H9 (cell line): ENCODE measurements at regions not wholly inside any gene's neighbourhood (a gene's known extent, or its start where the extent isn't known, plus 50 kb on each side); places are given as distances from the start of the nearest gene placed in this dataset.

ENCODE experiments used
- DNase-seq: peaks from one replicate; pipeline ENCODE4 v3.0.0-alpha.2; 2017
- H2AFZ ChIP-seq: one replicate; pipeline ENCODE4 v1.6.1; 2013; ENCODE audit warnings: mild to moderate bottlenecking, low read length, control low read depth, moderate library complexity
- H2AK5ac ChIP-seq: 2 replicates; pipeline ENCODE4 v1.6.1; 2013; ENCODE audit warnings: low read length, control low read depth, mixed read lengths; ENCODE audit not compliant: insufficient read length
- H2BK120ac ChIP-seq: one replicate; pipeline ENCODE4 v1.6.1; 2013; ENCODE audit warnings: low read depth, mild to moderate bottlenecking, low read length, control low read depth, inconsistent platforms; ENCODE audit not compliant: poor library complexity, severe bottlenecking
- H2BK12ac ChIP-seq: 2 replicates; pipeline ENCODE4 v1.6.1; 2013; ENCODE audit warnings: low read length, control low read depth, mixed read lengths, low read depth; ENCODE audit not compliant: insufficient read length
- H2BK15ac ChIP-seq: 2 replicates; pipeline ENCODE4 v1.6.1; 2013; ENCODE audit warnings: low read depth, low read length, control low read depth
- H2BK20ac ChIP-seq: one replicate; pipeline ENCODE4 v1.6.1; 2013; ENCODE audit warnings: low read depth, mild to moderate bottlenecking, low read length, control low read depth, inconsistent platforms; ENCODE audit not compliant: poor library complexity, severe bottlenecking
- H2BK5ac ChIP-seq: 2 replicates; pipeline ENCODE4 v1.6.1; 2013; ENCODE audit warnings: low read length, control low read depth, mixed read lengths; ENCODE audit not compliant: insufficient read length
- H3K14ac ChIP-seq: 2 replicates; pipeline ENCODE4 v1.6.1; 2013; ENCODE audit warnings: low read length, control low read depth; ENCODE audit not compliant: insufficient read depth
- H3K18ac ChIP-seq: 2 replicates; pipeline ENCODE4 v1.6.1; 2013; ENCODE audit warnings: low read depth, mild to moderate bottlenecking, mixed read lengths, low read length, control low read depth; ENCODE audit not compliant: insufficient read length
- H3K23ac ChIP-seq: 2 replicates; pipeline ENCODE4 v1.6.1; 2013; ENCODE audit warnings: low read length, control low read depth, mixed read lengths, low read depth; ENCODE audit not compliant: insufficient read length
- H3K23me2 ChIP-seq: 2 replicates; pipeline ENCODE4 v1.6.1; 2013; ENCODE audit warnings: low read depth, mild to moderate bottlenecking, mixed read lengths, low read length, control low read depth; ENCODE audit not compliant: insufficient read length, poor library complexity, severe bottlenecking
- H3K27ac ChIP-seq: 2 replicates; pipeline ENCODE4 v1.5.1; 2013; ENCODE audit warnings: low read length, control low read depth, mixed read lengths, low read depth; ENCODE audit not compliant: insufficient read length
- H3K27me3 ChIP-seq: 2 replicates; pipeline ENCODE4 v1.6.1; 2013; ENCODE audit warnings: low read length, control low read depth, inconsistent platforms; ENCODE audit not compliant: insufficient read depth
- H3K4ac ChIP-seq: 2 replicates; pipeline ENCODE4 v1.6.1; 2013; ENCODE audit warnings: low read depth, mild to moderate bottlenecking, control low read depth, inconsistent platforms, low read length, moderate library complexity
- H3K4me1 ChIP-seq: 2 replicates; pipeline ENCODE4 v1.6.1; 2013; ENCODE audit warnings: low read length, control low read depth, inconsistent platforms; ENCODE audit not compliant: insufficient read depth
- H3K4me2 ChIP-seq: 2 replicates; pipeline ENCODE4 v1.6.1; 2013; ENCODE audit warnings: low read length, control low read depth, mixed read lengths; ENCODE audit not compliant: insufficient read length, insufficient read depth
- H3K56ac ChIP-seq: 2 replicates; pipeline ENCODE4 v1.6.1; 2013; ENCODE audit warnings: low read depth, mild to moderate bottlenecking, mixed read lengths, low read length, control low read depth; ENCODE audit not compliant: insufficient read length
- H3K79me1 ChIP-seq: 2 replicates; pipeline ENCODE4 v1.6.1; 2013; ENCODE audit warnings: low read depth, mild to moderate bottlenecking, moderate library complexity, low read length, control low read depth, inconsistent platforms; ENCODE audit not compliant: insufficient read depth, poor library complexity, severe bottlenecking
- H3K79me2 ChIP-seq: 2 replicates; pipeline ENCODE4 v1.6.1; 2013; ENCODE audit warnings: low read length, control low read depth, inconsistent platforms; ENCODE audit not compliant: insufficient read depth
- H3K9ac ChIP-seq: 2 replicates; pipeline ENCODE4 v1.6.1; 2013; ENCODE audit warnings: low read length, control low read depth, mixed read lengths; ENCODE audit not compliant: insufficient read length; ENCODE audit errors: extremely low read depth
- H3K9me3 ChIP-seq: one replicate; pipeline ENCODE4 v1.6.1; 2013; ENCODE audit warnings: low read depth, low read length, inconsistent platforms; ENCODE audit not compliant: control insufficient read depth
- H3T11ph ChIP-seq: one replicate; pipeline ENCODE4 v1.6.1; 2013; ENCODE audit warnings: mild to moderate bottlenecking, low read length, control low read depth, inconsistent platforms
- H4K20me1 ChIP-seq: one replicate; pipeline ENCODE4 v1.6.1; 2013; ENCODE audit not compliant: control insufficient read depth, insufficient read length, insufficient read depth
- H4K5ac ChIP-seq: 2 replicates; pipeline ENCODE4 v1.6.1; 2013; ENCODE audit warnings: low read depth, mild to moderate bottlenecking, mixed read lengths, low read length, control low read depth; ENCODE audit not compliant: insufficient read length
- H4K8ac ChIP-seq: replicated peaks from 2 replicates; pipeline ENCODE4 v1.6.1; 2013; ENCODE audit warnings: low read length, control low read depth, mixed read lengths, low read depth; ENCODE audit not compliant: insufficient read length
- H4K91ac ChIP-seq: 2 replicates; pipeline ENCODE4 v1.6.1; 2013; ENCODE audit warnings: low read depth, mild to moderate bottlenecking, moderate library complexity, mixed read lengths, low read length, control low read depth; ENCODE audit not compliant: insufficient read length
- H3K27ac Mint-ChIP-seq, 3 experiments: 2 replicates in 2 of 3; 3 replicates in 1 of 3; pipeline ENCODE4 v1.8.0; 2020 to 2021; ENCODE audit warnings: mixed read lengths in 3 of 3, mild to moderate bottlenecking in 1 of 3, moderate library complexity in 1 of 3
- H3K27me3 Mint-ChIP-seq: 2 replicates; pipeline ENCODE4 v1.8.0; 2021; ENCODE audit warnings: low read depth, mild to moderate bottlenecking, moderate library complexity, mixed read lengths
- H3K36me3 Mint-ChIP-seq, 3 experiments: 2 replicates in 2 of 3; 3 replicates in 1 of 3; pipeline ENCODE4 v1.8.0; 2020 to 2021; ENCODE audit warnings: low read depth in 3 of 3, mixed read lengths in 3 of 3; ENCODE audit not compliant: insufficient read depth in 1 of 3
- H3K4me1 Mint-ChIP-seq, 2 experiments: 2 replicates each; pipeline ENCODE4 v1.8.0; 2020; ENCODE audit warnings: mixed read lengths in 2 of 2
- H3K4me3 Mint-ChIP-seq, 2 experiments: 2 replicates in 1 of 2; 3 replicates in 1 of 2; pipeline ENCODE4 v1.8.0; 2020 to 2021; ENCODE audit warnings: mild to moderate bottlenecking in 2 of 2, mixed read lengths in 2 of 2, moderate library complexity in 1 of 2
- H3K9me3 Mint-ChIP-seq, 2 experiments: 2 replicates in 1 of 2; 3 replicates in 1 of 2; pipeline ENCODE4 v1.8.0; 2020; ENCODE audit warnings: mild to moderate bottlenecking in 2 of 2, mixed read lengths in 2 of 2, moderate library complexity in 1 of 2
- WGBS: extraction: QIAGEN DNeasy Blood & Tissue Kit; methylation state at CpG from one replicate; pipeline ENCODE4 v1.1.7; 2013; ENCODE audit warnings: missing lambda C conversion rate, low lambda C conversion rate, mixed read lengths; ENCODE audit not compliant: insufficient read length; ENCODE audit errors: extremely low coverage; 5-methylcytosine and 5-hydroxymethylcytosine counted together
- TF ChIP-seq, protein P1 (sequence below): fragments of 200-600 bp; sonication (generic); conservative IDR thresholded peaks from 3 replicates; pipeline ENCODE4 v1.8.0; 2021; ENCODE audit warnings: antibody characterized with exemption, mild to moderate bottlenecking

DNA sequence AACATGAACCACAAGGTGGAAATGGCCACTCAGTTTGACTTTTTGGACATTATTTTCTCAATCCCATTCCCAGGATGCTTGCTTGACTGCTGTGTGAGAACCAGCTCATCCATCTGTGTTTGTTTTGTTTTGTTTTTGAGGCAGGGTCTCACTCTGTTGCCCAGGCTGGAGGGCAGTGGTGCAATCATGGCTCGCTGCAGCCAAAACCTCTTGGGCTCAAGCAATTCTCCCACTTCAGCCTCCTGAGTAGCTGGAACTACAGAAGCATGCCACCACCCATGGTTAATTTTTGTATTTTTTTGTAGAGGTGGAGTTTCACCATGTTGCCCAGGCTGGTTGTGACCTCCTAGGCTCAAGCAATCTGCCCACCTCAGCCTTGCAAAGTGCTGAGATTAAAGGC, 166.0 kb upstream of the CDH4 start:
- H2AFZ ChIP-seq, result no peak overlapping the region
- H2BK20ac ChIP-seq, result no peak overlapping the region
- H3T11ph ChIP-seq, result no peak overlapping the region
- H2AK5ac ChIP-seq, result no peak overlapping the region
- peaks cover 82% of the 10 kb centered on the region for H3K27me3 Mint-ChIP-seq
- H3K4me1 ChIP-seq, result no peaks in the 10 kb centered on the region
- H3K79me1 ChIP-seq, result no peaks in the 10 kb centered on the region
- H4K91ac ChIP-seq, result no peak overlapping the region
- no peaks in the 10 kb centered on the region for H3K79me2 ChIP-seq
- H3K18ac ChIP-seq, result no peak overlapping the region
- no peak overlapping the region for H3K9ac ChIP-seq
- WGBS, result no CpG with 5 or more reads among the region's 1 CpG
- DNase-seq, result no peak
- no peaks in the 10 kb centered on the region for H4K20me1 ChIP-seq
- no peak overlapping the region for H3K4me2 ChIP-seq
- H4K8ac ChIP-seq, result no peak overlapping the region
- H3K9me3 ChIP-seq, result no peaks in the 10 kb centered on the region
- H3K9me3 Mint-ChIP-seq, result peaks cover 6 to 12% of the 10 kb centered on the region in 2 experiments; a peak in 4 of 5 replicates
- no peak overlapping the region for H2BK15ac ChIP-seq
- H3K36me3 Mint-ChIP-seq, result no peaks in the 10 kb centered on the region; a peak in 1 of 7 replicates
- H3K4ac ChIP-seq, result no peak overlapping the region
- H3K4me3 Mint-ChIP-seq, result no peak overlapping the region
- H3K56ac ChIP-seq, result no peak overlapping the region
- H2BK120ac ChIP-seq, result no peak overlapping the region
- H3K4me1 Mint-ChIP-seq, result 0 out of 4 replicates have a peak, but pooled peaks cover 0 to 4% of the 10 kb centered on the region in 2 experiments
- H2BK12ac ChIP-seq, result no peak overlapping the region
- no peak overlapping the region for H4K5ac ChIP-seq
- H3K27ac Mint-ChIP-seq, result no peak overlapping the region
- H2BK5ac ChIP-seq, result no peak overlapping the region
- TF ChIP-seq, protein P1, sequence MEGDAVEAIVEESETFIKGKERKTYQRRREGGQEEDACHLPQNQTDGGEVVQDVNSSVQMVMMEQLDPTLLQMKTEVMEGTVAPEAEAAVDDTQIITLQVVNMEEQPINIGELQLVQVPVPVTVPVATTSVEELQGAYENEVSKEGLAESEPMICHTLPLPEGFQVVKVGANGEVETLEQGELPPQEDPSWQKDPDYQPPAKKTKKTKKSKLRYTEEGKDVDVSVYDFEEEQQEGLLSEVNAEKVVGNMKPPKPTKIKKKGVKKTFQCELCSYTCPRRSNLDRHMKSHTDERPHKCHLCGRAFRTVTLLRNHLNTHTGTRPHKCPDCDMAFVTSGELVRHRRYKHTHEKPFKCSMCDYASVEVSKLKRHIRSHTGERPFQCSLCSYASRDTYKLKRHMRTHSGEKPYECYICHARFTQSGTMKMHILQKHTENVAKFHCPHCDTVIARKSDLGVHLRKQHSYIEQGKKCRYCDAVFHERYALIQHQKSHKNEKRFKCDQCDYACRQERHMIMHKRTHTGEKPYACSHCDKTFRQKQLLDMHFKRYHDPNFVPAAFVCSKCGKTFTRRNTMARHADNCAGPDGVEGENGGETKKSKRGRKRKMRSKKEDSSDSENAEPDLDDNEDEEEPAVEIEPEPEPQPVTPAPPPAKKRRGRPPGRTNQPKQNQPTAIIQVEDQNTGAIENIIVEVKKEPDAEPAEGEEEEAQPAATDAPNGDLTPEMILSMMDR, result no peak
- no peak overlapping the region for H3K23ac ChIP-seq
- H3K27me3 ChIP-seq, result peaks cover 6% of the 10 kb centered on the region; the same call in 1 of the 2 replicates
- H3K27ac ChIP-seq, result no peak overlapping the region
- no peak overlapping the region for H3K14ac ChIP-seq
- H3K23me2 ChIP-seq, result no peaks in the 10 kb centered on the region
